ENCODE measurements at regions not wholly inside any gene's neighbourhood (a gene's known extent, or its start where the extent isn't known, plus 50 kb on each side); places are given as distances from the start of the nearest gene placed in this dataset.

- Histone ChIP-seq H3K4me3 (ENCODE audit: low read depth in 1 of 2, low read length in 2 of 2) (no peak overlapping the region), H4K20me1 (ENCODE audit: insufficient read depth, low read length) (no peaks in the 10 kb centered on the region), H3K79me2 (ENCODE audit: insufficient read depth, low read length) (no peaks in the 10 kb centered on the region), H3K27ac (ENCODE audit: low read length) (no peak overlapping the region), H3K9ac (ENCODE audit: low read depth, low read length) (no peak overlapping the region), H2AFZ (ENCODE audit: low read depth, low read length) (no peak overlapping the region), H3K27me3 (ENCODE audit: insufficient read depth, low read length, poor library complexity) (no peaks in the 10 kb centered on the region), H3K9me3 (ENCODE audit: insufficient read depth, low read length, severe bottlenecking) (no peaks in the 10 kb centered on the region), H3K4me1 (ENCODE audit: insufficient read depth, low read length) (peaks cover 18% of the 10 kb centered on the region), H3K4me2 (ENCODE audit: insufficient read depth, low read length) (no peak overlapping the region), H3K36me3 (ENCODE audit: insufficient read depth, low read length) (no peaks in the 10 kb centered on the region)
- TF ChIP-seq EZH2 (IDR thresholded peaks at IDR 0.05; ENCODE audit: borderline replicate concordance, low read depth, low read length, severe bottlenecking) (no peak), CTCF (IDR thresholded peaks at IDR 0.05; ENCODE audit: borderline replicate concordance, extremely low read depth, low read length, poor library complexity, severe bottlenecking) (no peak)
- no peak for ATAC-seq (ENCODE audit: insufficient read depth, low read depth)
- DNase-seq, result no peak
Measured at GRCh38 chrY:13795067-13795466, 91.4 kb downstream of the TMSB4Y start.

- no peaks in the 10 kb centered on the region for H4K20me1 ChIP-seq (ENCODE audit: insufficient read depth, low read length)
Measured at GRCh38 chrY:13802828-13803227, 99.1 kb downstream of the TMSB4Y start.

GRCh38 chrY:13803424-13803823, 99.7 kb downstream of the TMSB4Y start:
- H3K27me3 ChIP-seq (ENCODE audit: insufficient read depth, low read length, poor library complexity), result no peaks in the 10 kb centered on the region
- ATAC-seq (ENCODE audit: insufficient read depth, low read depth) (no peak), DNase-seq (no peak)
- H4K20me1 ChIP-seq (ENCODE audit: insufficient read depth, low read length), result no peaks in the 10 kb centered on the region
- H3K9ac ChIP-seq (ENCODE audit: low read depth, low read length), result no peak overlapping the region
- no peak overlapping the region for H2AFZ ChIP-seq (ENCODE audit: low read depth, low read length)
- H3K4me1 ChIP-seq (ENCODE audit: insufficient read depth, low read length), result peaks cover 28% of the 10 kb centered on the region
- no peak overlapping the region for H3K4me2 ChIP-seq (ENCODE audit: insufficient read depth, low read length)
- H3K4me3 ChIP-seq (ENCODE audit: low read depth in 1 of 2, low read length in 2 of 2), result no peak overlapping the region
- H3K79me2 ChIP-seq (ENCODE audit: insufficient read depth, low read length), result no peaks in the 10 kb centered on the region
- H3K27ac ChIP-seq (ENCODE audit: low read length), result no peak overlapping the region
- TF ChIP-seq CTCF (IDR thresholded peaks at IDR 0.05; ENCODE audit: borderline replicate concordance, extremely low read depth, low read length, poor library complexity, severe bottlenecking) (no peak), EZH2 (IDR thresholded peaks at IDR 0.05; ENCODE audit: borderline replicate concordance, low read depth, low read length, severe bottlenecking) (no peak)
- no peaks in the 10 kb centered on the region for H3K36me3 ChIP-seq (ENCODE audit: insufficient read depth, low read length)
- no peaks in the 10 kb centered on the region for H3K9me3 ChIP-seq (ENCODE audit: insufficient read depth, low read length, severe bottlenecking)

More at GRCh38 chrY:13802828-13803227, 99.1 kb downstream of the TMSB4Y start:
- Histone ChIP-seq H2AFZ (ENCODE audit: low read depth, low read length) (no peak overlapping the region), H3K4me2 (ENCODE audit: insufficient read depth, low read length) (no peak overlapping the region), H3K36me3 (ENCODE audit: insufficient read depth, low read length) (no peaks in the 10 kb centered on the region), H3K9ac (ENCODE audit: low read depth, low read length) (no peak overlapping the region), H3K27ac (ENCODE audit: low read length) (no peak overlapping the region), H3K4me3 (ENCODE audit: low read depth in 1 of 2, low read length in 2 of 2) (no peak overlapping the region), H3K4me1 (ENCODE audit: insufficient read depth, low read length) (peaks cover 28% of the 10 kb centered on the region), H3K27me3 (ENCODE audit: insufficient read depth, low read length, poor library complexity) (no peaks in the 10 kb centered on the region), H3K9me3 (ENCODE audit: insufficient read depth, low read length, severe bottlenecking) (no peaks in the 10 kb centered on the region), H3K79me2 (ENCODE audit: insufficient read depth, low read length) (no peaks in the 10 kb centered on the region)
- DNase-seq (no peak), ATAC-seq (ENCODE audit: insufficient read depth, low read depth) (no peak)
- TF ChIP-seq CTCF (IDR thresholded peaks at IDR 0.05; ENCODE audit: borderline replicate concordance, extremely low read depth, low read length, poor library complexity, severe bottlenecking), result no peak
- no peak for TF ChIP-seq EZH2 (IDR thresholded peaks at IDR 0.05; ENCODE audit: borderline replicate concordance, low read depth, low read length, severe bottlenecking)

Measured in DND-41 (cell line).